ENCODE measurements at regions not wholly inside any gene's neighbourhood (a gene's known extent, or its start where the extent isn't known, plus 50 kb on each side); places are given as distances from the start of the nearest gene placed in this dataset.

DNA sequence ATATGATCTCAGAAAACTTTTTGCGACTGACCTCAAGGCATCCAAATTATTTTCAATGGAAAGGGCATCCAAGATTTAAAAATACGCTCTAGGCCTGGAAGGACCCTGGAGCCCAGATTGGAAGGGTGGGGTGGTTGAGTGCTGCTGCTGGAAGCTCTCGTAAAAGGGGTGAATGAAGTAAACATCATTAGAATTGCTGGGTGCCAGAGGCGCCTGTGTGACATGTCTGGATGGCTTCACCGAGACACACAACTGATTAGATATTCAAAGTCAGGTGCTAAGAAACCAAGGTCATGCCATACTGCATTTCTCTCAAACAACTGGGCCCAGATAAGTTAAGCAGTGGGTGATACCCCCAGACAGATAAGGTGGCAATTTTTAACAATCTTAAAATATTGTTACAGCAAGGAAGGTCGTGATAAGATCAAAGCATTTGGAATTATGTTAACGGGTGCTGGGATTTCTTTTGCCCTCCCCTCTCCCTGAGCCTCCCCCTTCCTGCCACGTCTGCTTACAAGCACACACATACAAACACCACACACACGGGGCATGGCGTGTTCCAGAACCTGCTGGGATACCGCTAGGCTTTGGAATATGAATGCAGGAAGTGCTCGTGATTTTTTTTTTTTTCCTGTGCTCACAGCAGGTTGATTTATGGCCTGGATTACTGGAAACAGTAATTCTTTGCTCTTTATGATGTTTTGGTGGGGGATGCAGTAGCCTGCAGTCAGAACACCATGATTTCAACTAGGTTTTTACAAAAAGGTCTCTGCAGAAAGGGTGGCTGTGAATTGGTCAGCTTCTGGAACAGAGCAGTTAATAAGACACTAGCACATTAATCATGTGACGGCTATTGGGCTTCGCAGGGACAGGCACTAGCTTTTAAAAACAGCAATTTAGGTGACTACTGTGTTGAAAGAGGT lies 551.2 kb downstream of the QKI start:
- TF ChIP-seq TOX (CRISPR knock-in tag; IDR thresholded peaks at IDR 0.05; ENCODE audit: borderline replicate concordance): no peak
- TF ChIP-seq, protein P1, sequence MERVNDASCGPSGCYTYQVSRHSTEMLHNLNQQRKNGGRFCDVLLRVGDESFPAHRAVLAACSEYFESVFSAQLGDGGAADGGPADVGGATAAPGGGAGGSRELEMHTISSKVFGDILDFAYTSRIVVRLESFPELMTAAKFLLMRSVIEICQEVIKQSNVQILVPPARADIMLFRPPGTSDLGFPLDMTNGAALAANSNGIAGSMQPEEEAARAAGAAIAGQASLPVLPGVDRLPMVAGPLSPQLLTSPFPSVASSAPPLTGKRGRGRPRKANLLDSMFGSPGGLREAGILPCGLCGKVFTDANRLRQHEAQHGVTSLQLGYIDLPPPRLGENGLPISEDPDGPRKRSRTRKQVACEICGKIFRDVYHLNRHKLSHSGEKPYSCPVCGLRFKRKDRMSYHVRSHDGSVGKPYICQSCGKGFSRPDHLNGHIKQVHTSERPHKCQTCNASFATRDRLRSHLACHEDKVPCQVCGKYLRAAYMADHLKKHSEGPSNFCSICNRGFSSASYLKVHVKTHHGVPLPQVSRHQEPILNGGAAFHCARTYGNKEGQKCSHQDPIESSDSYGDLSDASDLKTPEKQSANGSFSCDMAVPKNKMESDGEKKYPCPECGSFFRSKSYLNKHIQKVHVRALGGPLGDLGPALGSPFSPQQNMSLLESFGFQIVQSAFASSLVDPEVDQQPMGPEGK (CRISPR knock-in tag; IDR thresholded peaks at IDR 0.05; ENCODE audit: borderline replicate concordance): no peak
- TF ChIP-seq, protein P2, sequence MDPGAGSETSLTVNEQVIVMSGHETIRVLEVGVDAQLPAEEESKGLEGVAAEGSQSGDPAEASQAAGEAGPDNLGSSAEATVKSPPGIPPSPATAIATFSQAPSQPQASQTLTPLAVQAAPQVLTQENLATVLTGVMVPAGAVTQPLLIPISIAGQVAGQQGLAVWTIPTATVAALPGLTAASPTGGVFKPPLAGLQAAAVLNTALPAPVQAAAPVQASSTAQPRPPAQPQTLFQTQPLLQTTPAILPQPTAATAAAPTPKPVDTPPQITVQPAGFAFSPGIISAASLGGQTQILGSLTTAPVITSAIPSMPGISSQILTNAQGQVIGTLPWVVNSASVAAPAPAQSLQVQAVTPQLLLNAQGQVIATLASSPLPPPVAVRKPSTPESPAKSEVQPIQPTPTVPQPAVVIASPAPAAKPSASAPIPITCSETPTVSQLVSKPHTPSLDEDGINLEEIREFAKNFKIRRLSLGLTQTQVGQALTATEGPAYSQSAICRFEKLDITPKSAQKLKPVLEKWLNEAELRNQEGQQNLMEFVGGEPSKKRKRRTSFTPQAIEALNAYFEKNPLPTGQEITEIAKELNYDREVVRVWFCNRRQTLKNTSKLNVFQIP (CRISPR knock-in tag; IDR thresholded peaks at IDR 0.05; ENCODE audit: borderline replicate concordance, low read depth): no peak
- TF ChIP-seq ZNF8 (CRISPR knock-in tag; IDR thresholded peaks at IDR 0.05): no peak
- no peak for TF ChIP-seq TCF4 (CRISPR knock-in tag; IDR thresholded peaks at IDR 0.05; ENCODE audit: borderline replicate concordance)
- no peak for TF ChIP-seq CSDC2 (CRISPR knock-in tag; IDR thresholded peaks at IDR 0.05)
- TF ChIP-seq GLIS3 (CRISPR knock-in tag; IDR thresholded peaks at IDR 0.05): no peak
- no peak for TF ChIP-seq ARNTL (CRISPR knock-in tag; IDR thresholded peaks at IDR 0.05; ENCODE audit: borderline replicate concordance, low read depth)
- no peak for TF ChIP-seq PPARA (CRISPR knock-in tag; IDR thresholded peaks at IDR 0.05; ENCODE audit: borderline replicate concordance)
- TF ChIP-seq ESRRG (CRISPR knock-in tag; IDR thresholded peaks at IDR 0.05): no peak

Measured in SK-N-SH treated with all-trans-retinoic acid at 6 μM for 48 hours (cell line).